HepG2 (cell line): ENCODE measurements at regions not wholly inside any gene's neighbourhood (a gene's known extent, or its start where the extent isn't known, plus 50 kb on each side); places are given as distances from the start of the nearest gene placed in this dataset.

ENCODE experiments used
- ATAC-seq: fragments of 200-7000 bp; cut with Tn5 transposase; 3 replicates; pipeline ENCODE4 v1.9.1; 2020; ENCODE audit warnings: mild to moderate bottlenecking, moderate library complexity
- BruUV-seq: library from RNA; stranded (reverse); fragments of 400-500 nt; replicated peaks from 2 replicates; lab custom pipeline; 2021; lab: Mats Ljungman, UMichigan
- CTCF ChIA-PET: fragments of 300-600 bp; formaldehyde crosslinking; extraction: SDS; loops from one replicate; lab custom pipeline; 2021; ENCODE audit warnings: low total read pairs, inconsistent platforms, low intra/inter-chr PET ratio; lab: Yijun Ruan, JAX
- POLR2A ChIA-PET: fragments of 350-600 bp; sonication (Branson Sonifier 250); formaldehyde crosslinking; loops from one replicate; lab custom pipeline; 2020; ENCODE audit warnings: antibody characterized with exemption, inconsistent platforms; lab: Yijun Ruan, JAX
- DNase-seq: peaks from one replicate; pipeline ENCODE4 v3.0.0-alpha.2; 2015; ENCODE audit warnings: low spot score
- FAIRE-seq: peaks from 3 replicates; lab custom pipeline; 2011; peaks lifted over from hg19 to GRCh38; lab: Jason Lieb, UNC
- H2AFZ ChIP-seq: one replicate; pipeline ENCODE4 v1.6.1; 2011; ENCODE audit warnings: low read length, inconsistent platforms
- H3K27ac ChIP-seq: fragments of 300-600 bp; 3 replicates; pipeline ENCODE4 v1.8.0; 2011; ENCODE audit warnings: mixed run types, mild to moderate bottlenecking, mixed read lengths, low read length, inconsistent platforms; ENCODE audit not compliant: insufficient read depth; ENCODE audit errors: extremely low read length
- H3K27me3 ChIP-seq, 2 experiments: fragments of 200-600 bp in 1 of 2; 2 replicates in 1 of 2; 3 replicates in 1 of 2; pipeline versions ENCODE4 v1.6.0 to v1.8.0; 2011; ENCODE audit warnings: low read length in 2 of 2, mild to moderate bottlenecking in 2 of 2, moderate library complexity in 2 of 2, inconsistent platforms in 1 of 2; ENCODE audit not compliant: insufficient read depth in 2 of 2, control insufficient read depth in 1 of 2
- H3K36me3 ChIP-seq, 2 experiments: fragments of 200-600 bp in 1 of 2; replicated peaks in 1 of 2; 2 replicates in 1 of 2; 3 replicates in 1 of 2; pipeline versions ENCODE4 v1.5.1 to v1.8.0; 2011; ENCODE audit warnings: low read length in 2 of 2, inconsistent platforms in 1 of 2; ENCODE audit not compliant: insufficient read depth in 2 of 2, control insufficient read depth in 1 of 2
- H3K4me1 ChIP-seq: 2 replicates; pipeline ENCODE4 v1.5.1; 2012; ENCODE audit warnings: low read length, inconsistent platforms; ENCODE audit not compliant: insufficient read depth
- H3K4me2 ChIP-seq: 2 replicates; pipeline ENCODE4 v1.6.0; 2011; ENCODE audit warnings: low read depth, low read length, inconsistent platforms
- H3K4me3 ChIP-seq, 3 experiments: fragments of 200-600 bp in 1 of 3; sonication (generic), shearing (Covaris generic) in 1 of 3; replicated peaks in 1 of 3; 2 replicates each; pipeline ENCODE4 v1.5.1; 2011 to 2016; ENCODE audit warnings: low read length in 3 of 3, inconsistent platforms in 2 of 3, low read depth in 2 of 3, mild to moderate bottlenecking in 2 of 3, control low read depth in 1 of 3, mixed read lengths in 1 of 3; ENCODE audit not compliant: insufficient read depth in 1 of 3
- H3K79me2 ChIP-seq: one replicate; pipeline ENCODE4 v1.6.1; 2011; ENCODE audit warnings: low read length, inconsistent platforms; ENCODE audit not compliant: insufficient read depth
- H3K9ac ChIP-seq: 2 replicates; pipeline ENCODE4 v1.6.0; 2011; ENCODE audit warnings: mild to moderate bottlenecking, low read depth, low read length, inconsistent platforms; ENCODE audit not compliant: insufficient read depth
- H3K9me3 ChIP-seq: 2 replicates; pipeline ENCODE4 v1.5.1; 2012; ENCODE audit warnings: mild to moderate bottlenecking, low read length
- H4K20me1 ChIP-seq: 2 replicates; pipeline ENCODE4 v1.6.0; 2011; ENCODE audit warnings: inconsistent platforms, mild to moderate bottlenecking, low read length, moderate library complexity; ENCODE audit not compliant: insufficient read depth
- MTA1 ChIP-seq: sonication (generic); formaldehyde crosslinking; IDR thresholded peaks from 2 replicates; pipeline ENCODE4 v1.4.0; 2020; ENCODE audit warnings: missing genetic modification reagents, mild to moderate bottlenecking, borderline replicate concordance
- SRF ChIP-seq: IDR thresholded peaks from 2 replicates; pipeline ENCODE4 v1.6.1; 2011; ENCODE audit warnings: mild to moderate bottlenecking, low read depth, low read length, moderate library complexity
- ZNF207 ChIP-seq: fragments of 450-650 bp; IDR thresholded peaks from 2 replicates; pipeline ENCODE4 v1.6.1; 2016; ENCODE audit warnings: antibody characterized with exemption, borderline replicate concordance
- ZNF44 ChIP-seq: sonication (generic); formaldehyde crosslinking; IDR thresholded peaks from 2 replicates; pipeline ENCODE4 v1.5.1; 2020; ENCODE audit warnings: mild to moderate bottlenecking, missing genetic modification reagents
- ZNF614 ChIP-seq: IDR thresholded peaks from 2 replicates; pipeline ENCODE4 v1.6.1; 2018; ENCODE audit warnings: missing biosample characterization, missing genetic modification reagents, inconsistent platforms, borderline replicate concordance
- ZNF703 ChIP-seq: sonication (generic); formaldehyde crosslinking; IDR thresholded peaks from 2 replicates; pipeline ENCODE4 v1.5.1; 2020; ENCODE audit warnings: missing genetic modification reagents, mild to moderate bottlenecking, moderate library complexity, borderline replicate concordance
- ZNF775 ChIP-seq: sonication (generic); formaldehyde crosslinking; IDR thresholded peaks from 2 replicates; pipeline ENCODE4 v1.4.0; 2020; ENCODE audit warnings: missing genetic modification reagents, mild to moderate bottlenecking, moderate library complexity, borderline replicate concordance
- WGBS: methylation state at CpG from one replicate; pipeline ENCODE4 v1.1.6; 2017; ENCODE audit warnings: low lambda C conversion rate; 5-methylcytosine and 5-hydroxymethylcytosine counted together
- in situ Hi-C: cut with HindIII; loops from 2 replicates; pipeline ENCODE4 v1.10.0; 2017; ENCODE audit warnings: low pct_unique_long_range_greater_than_20kb; ENCODE audit not compliant: extremely low pct_ligation_motif_present
- intact Hi-C: fragments of 100-400 bp; cut with micrococcal nuclease; formaldehyde crosslinking; loops from one replicate; pipeline ENCODE4 v1.10.0; 2022; ENCODE audit not compliant: unreplicated experiment
- TF ChIP-seq, protein P1 (sequence below): sonication (generic); formaldehyde crosslinking; IDR thresholded peaks from 2 replicates; pipeline ENCODE4 v1.4.0; 2020; ENCODE audit warnings: missing genetic modification reagents
- TF ChIP-seq, protein P2 (sequence below): IDR thresholded peaks from 2 replicates; pipeline ENCODE4 v1.6.1; 2016; ENCODE audit warnings: mild to moderate bottlenecking, missing biosample characterization, missing genetic modification reagents
- TF ChIP-seq, protein P3 (sequence below): sonication (generic); formaldehyde crosslinking; IDR thresholded peaks from 2 replicates; pipeline ENCODE4 v1.4.0; 2020; ENCODE audit warnings: missing genetic modification reagents
- TF ChIP-seq, protein P4 (sequence below): sonication (generic); formaldehyde crosslinking; conservative IDR thresholded peaks from 2 replicates; pipeline ENCODE4 v1.8.0; 2022; ENCODE audit warnings: mild to moderate bottlenecking, moderate library complexity, missing genetic modification reagents
- TF ChIP-seq, protein P5 (sequence below): sonication (generic); formaldehyde crosslinking; IDR thresholded peaks from 2 replicates; pipeline ENCODE4 v1.8.1; 2023; ENCODE audit warnings: mild to moderate bottlenecking, inconsistent platforms, moderate library complexity, missing genetic modification reagents, borderline replicate concordance
- TF ChIP-seq, protein P6 (sequence below): IDR thresholded peaks from 2 replicates; pipeline ENCODE4 v1.6.1; 2016; ENCODE audit warnings: control low read depth

DNA sequence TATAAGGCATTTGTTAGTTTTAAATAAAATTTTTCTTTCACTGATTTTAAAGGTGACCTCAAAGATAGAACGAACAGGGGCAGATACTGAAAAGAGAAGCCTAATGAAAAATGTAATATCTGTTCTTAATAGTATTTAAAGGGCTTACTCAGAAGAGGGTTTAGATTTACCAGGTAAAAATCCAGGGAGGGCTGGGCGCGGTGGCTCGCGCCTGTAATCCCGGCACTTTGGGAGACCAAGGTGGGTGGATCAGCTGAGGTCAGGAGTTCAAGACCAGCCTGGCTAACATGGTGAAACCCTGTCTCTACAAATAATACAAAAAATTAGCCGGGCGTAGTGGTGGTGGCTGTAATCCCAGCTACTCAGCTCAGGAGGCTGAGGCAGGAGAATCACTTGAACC, 108.3 kb upstream of the CNTNAP2 start:
- no peak for FAIRE-seq
- POLR2A ChIA-PET: no interaction called here
- H3K9me3 ChIP-seq: peaks cover 78% of the 10 kb centered on the region
- no peak for TF ChIP-seq ZNF775 (CRISPR knock-in tag)
- TF ChIP-seq, protein P1, sequence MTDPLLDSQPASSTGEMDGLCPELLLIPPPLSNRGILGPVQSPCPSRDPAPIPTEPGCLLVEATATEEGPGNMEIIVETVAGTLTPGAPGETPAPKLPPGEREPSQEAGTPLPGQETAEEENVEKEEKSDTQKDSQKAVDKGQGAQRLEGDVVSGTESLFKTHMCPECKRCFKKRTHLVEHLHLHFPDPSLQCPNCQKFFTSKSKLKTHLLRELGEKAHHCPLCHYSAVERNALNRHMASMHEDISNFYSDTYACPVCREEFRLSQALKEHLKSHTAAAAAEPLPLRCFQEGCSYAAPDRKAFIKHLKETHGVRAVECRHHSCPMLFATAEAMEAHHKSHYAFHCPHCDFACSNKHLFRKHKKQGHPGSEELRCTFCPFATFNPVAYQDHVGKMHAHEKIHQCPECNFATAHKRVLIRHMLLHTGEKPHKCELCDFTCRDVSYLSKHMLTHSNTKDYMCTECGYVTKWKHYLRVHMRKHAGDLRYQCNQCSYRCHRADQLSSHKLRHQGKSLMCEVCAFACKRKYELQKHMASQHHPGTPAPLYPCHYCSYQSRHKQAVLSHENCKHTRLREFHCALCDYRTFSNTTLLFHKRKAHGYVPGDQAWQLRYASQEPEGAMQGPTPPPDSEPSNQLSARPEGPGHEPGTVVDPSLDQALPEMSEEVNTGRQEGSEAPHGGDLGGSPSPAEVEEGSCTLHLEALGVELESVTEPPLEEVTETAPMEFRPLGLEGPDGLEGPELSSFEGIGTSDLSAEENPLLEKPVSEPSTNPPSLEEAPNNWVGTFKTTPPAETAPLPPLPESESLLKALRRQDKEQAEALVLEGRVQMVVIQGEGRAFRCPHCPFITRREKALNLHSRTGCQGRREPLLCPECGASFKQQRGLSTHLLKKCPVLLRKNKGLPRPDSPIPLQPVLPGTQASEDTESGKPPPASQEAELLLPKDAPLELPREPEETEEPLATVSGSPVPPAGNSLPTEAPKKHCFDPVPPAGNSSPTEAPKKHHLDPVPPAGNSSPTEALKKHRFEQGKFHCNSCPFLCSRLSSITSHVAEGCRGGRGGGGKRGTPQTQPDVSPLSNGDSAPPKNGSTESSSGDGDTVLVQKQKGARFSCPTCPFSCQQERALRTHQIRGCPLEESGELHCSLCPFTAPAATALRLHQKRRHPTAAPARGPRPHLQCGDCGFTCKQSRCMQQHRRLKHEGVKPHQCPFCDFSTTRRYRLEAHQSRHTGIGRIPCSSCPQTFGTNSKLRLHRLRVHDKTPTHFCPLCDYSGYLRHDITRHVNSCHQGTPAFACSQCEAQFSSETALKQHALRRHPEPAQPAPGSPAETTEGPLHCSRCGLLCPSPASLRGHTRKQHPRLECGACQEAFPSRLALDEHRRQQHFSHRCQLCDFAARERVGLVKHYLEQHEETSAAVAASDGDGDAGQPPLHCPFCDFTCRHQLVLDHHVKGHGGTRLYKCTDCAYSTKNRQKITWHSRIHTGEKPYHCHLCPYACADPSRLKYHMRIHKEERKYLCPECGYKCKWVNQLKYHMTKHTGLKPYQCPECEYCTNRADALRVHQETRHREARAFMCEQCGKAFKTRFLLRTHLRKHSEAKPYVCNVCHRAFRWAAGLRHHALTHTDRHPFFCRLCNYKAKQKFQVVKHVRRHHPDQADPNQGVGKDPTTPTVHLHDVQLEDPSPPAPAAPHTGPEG (CRISPR knock-in tag): no peak
- TF ChIP-seq, protein P2, sequence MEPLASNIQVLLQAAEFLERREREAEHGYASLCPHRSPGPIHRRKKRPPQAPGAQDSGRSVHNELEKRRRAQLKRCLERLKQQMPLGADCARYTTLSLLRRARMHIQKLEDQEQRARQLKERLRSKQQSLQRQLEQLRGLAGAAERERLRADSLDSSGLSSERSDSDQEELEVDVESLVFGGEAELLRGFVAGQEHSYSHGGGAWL: no peak
- TF ChIP-seq MTA1 (CRISPR knock-in tag): no peak
- TF ChIP-seq SRF: no peak
- TF ChIP-seq, protein P3, sequence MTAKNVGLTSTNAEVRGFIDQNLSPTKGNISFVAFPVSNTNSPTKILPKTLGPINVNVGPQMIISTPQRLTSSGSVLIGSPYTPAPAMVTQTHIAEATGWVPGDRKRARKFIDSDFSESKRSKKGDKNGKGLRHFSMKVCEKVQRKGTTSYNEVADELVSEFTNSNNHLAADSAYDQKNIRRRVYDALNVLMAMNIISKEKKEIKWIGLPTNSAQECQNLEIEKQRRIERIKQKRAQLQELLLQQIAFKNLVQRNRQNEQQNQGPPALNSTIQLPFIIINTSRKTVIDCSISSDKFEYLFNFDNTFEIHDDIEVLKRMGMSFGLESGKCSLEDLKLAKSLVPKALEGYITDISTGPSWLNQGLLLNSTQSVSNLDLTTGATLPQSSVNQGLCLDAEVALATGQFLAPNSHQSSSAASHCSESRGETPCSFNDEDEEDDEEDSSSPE: no peak
- TF ChIP-seq, protein P4, sequence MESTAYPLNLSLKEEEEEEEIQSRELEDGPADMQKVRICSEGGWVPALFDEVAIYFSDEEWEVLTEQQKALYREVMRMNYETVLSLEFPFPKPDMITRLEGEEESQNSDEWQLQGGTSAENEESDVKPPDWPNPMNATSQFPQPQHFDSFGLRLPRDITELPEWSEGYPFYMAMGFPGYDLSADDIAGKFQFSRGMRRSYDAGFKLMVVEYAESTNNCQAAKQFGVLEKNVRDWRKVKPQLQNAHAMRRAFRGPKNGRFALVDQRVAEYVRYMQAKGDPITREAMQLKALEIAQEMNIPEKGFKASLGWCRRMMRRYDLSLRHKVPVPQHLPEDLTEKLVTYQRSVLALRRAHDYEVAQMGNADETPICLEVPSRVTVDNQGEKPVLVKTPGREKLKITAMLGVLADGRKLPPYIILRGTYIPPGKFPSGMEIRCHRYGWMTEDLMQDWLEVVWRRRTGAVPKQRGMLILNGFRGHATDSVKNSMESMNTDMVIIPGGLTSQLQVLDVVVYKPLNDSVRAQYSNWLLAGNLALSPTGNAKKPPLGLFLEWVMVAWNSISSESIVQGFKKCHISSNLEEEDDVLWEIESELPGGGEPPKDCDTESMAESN (CRISPR knock-in tag): no peak
- TF ChIP-seq ZNF614 (CRISPR knock-in tag): no peak
- TF ChIP-seq, protein P5, sequence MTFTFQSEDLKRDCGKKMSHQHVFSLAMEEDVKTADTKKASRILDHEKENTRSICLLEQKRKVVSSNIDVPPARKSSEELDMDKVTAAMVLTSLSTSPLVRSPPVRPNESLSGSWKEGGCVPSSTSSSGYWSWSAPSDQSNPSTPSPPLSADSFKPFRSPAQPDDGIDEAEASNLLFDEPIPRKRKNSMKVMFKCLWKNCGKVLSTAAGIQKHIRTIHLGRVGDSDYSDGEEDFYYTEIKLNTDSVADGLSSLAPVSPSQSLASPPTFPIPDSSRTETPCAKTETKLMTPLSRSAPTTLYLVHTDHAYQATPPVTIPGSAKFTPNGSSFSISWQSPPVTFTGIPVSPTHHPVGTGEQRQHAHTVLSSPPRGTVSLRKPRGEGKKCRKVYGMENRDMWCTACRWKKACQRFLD: no peak
- no peak for TF ChIP-seq ZNF44 (CRISPR knock-in tag)
- TF ChIP-seq, protein P6, sequence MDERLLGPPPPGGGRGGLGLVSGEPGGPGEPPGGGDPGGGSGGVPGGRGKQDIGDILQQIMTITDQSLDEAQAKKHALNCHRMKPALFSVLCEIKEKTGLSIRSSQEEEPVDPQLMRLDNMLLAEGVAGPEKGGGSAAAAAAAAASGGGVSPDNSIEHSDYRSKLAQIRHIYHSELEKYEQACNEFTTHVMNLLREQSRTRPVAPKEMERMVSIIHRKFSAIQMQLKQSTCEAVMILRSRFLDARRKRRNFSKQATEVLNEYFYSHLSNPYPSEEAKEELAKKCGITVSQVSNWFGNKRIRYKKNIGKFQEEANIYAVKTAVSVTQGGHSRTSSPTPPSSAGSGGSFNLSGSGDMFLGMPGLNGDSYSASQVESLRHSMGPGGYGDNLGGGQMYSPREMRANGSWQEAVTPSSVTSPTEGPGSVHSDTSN (CRISPR knock-in tag): no peak
- TF ChIP-seq ZNF703 (CRISPR knock-in tag): no peak
- TF ChIP-seq ZNF207: no peak

More for the DNA sequence above, 108.3 kb upstream of the CNTNAP2 start:
- H3K4me2 ChIP-seq: no peak overlapping the region
- ATAC-seq (no peak), DNase-seq (no peak)
- in situ Hi-C loops: no loop called here
- no peaks in the 10 kb centered on the region for H4K20me1 ChIP-seq
- H3K4me1 ChIP-seq: no peaks in the 10 kb centered on the region
- H3K27me3 ChIP-seq: no peaks in the 10 kb centered on the region
- H3K27ac ChIP-seq: no peak overlapping the region
- no peaks in the 10 kb centered on the region for H3K36me3 ChIP-seq
- no TSS peak for BruUV-seq
- CTCF ChIA-PET: no interaction called here
- 24% methylated on average over 8 of the region's 8 CpGs for WGBS
- H3K9ac ChIP-seq: no peak overlapping the region
- no peak overlapping the region for H2AFZ ChIP-seq
- no peak overlapping the region for H3K4me3 ChIP-seq
- no peaks in the 10 kb centered on the region for H3K79me2 ChIP-seq
- intact Hi-C loops: no loop called here
